Peyer's patch (tissue), 4 donors: ENCODE measurements at regions not wholly inside any gene's neighbourhood (a gene's known extent, or its start where the extent isn't known, plus 50 kb on each side); places are given as distances from the start of the nearest gene placed in this dataset.

Source experiments
- DNase-seq, 3 donors: peaks; one replicate each; pipeline ENCODE4 v3.0.0-alpha.2; 2017 to 2019
- H3K27ac ChIP-seq, 4 donors: fragments of 200-600 bp; sonication (generic); one replicate each; pipeline ENCODE4 v1.5.1; 2016 to 2019
- H3K27me3 ChIP-seq, 2 donors: fragments of 200-600 bp; sonication (generic); one replicate each; pipeline ENCODE4 v1.5.1; 2019
- H3K36me3 ChIP-seq, 3 donors: fragments of 200-600 bp; sonication (generic); one replicate each; pipeline ENCODE4 v1.5.1; 2016 to 2019
- H3K4me1 ChIP-seq, 4 donors: fragments of 200-600 bp; sonication (generic); one replicate each; pipeline ENCODE4 v1.5.1; 2016 to 2019
- H3K4me3 ChIP-seq, 4 donors: fragments of 200-600 bp; sonication (generic); 1 replicate in 3 of 4; 2 replicates in 1 of 4; pipeline ENCODE4 v1.5.1; 2016 to 2019; ENCODE audit warnings: mild to moderate bottlenecking in 1 of 4
- H3K9me3 ChIP-seq, 4 donors: fragments of 200-600 bp; sonication (generic); one replicate each; pipeline ENCODE4 v1.5.1; 2016 to 2019; ENCODE audit warnings: mild to moderate bottlenecking in 1 of 4
- CTCF ChIP-seq, 6 experiments: fragments of 450-650 bp in 4 of 6; fragments of 200-600 bp in 2 of 6; sonication (generic) in 1 of 6; IDR thresholded peaks; one replicate each; pipeline ENCODE4 v1.5.1; 2017 to 2019; ENCODE audit warnings: antibody characterized with exemption in 6 of 6, mild to moderate bottlenecking in 3 of 6, moderate library complexity in 1 of 6
- POLR2A ChIP-seq, 2 donors: fragments of 450-650 bp; IDR thresholded peaks; one replicate each; pipeline ENCODE4 v1.5.1; 2017; ENCODE audit warnings: antibody characterized with exemption in 2 of 2, mild to moderate bottlenecking in 2 of 2, moderate library complexity in 2 of 2

GRCh38 chr1:105337420-105337819 is 1587.7 kb downstream of the AMY1C start:
- Histone ChIP-seq H3K9me3 (no peaks in the 10 kb centered on the region), H3K4me3 (no peak overlapping the region), H3K4me1 (no peaks in the 10 kb centered on the region), H3K27ac (no peak overlapping the region), H3K36me3 (no peaks in the 10 kb centered on the region), H3K27me3 (no peaks in the 10 kb centered on the region)
- no peak for DNase-seq
- TF ChIP-seq POLR2A (IDR thresholded peaks at IDR 0.05) (no peak), CTCF (IDR thresholded peaks at IDR 0.05) (no peak)

GRCh38 chr1:105343317-105343716 is 1593.6 kb downstream of the AMY1C start:
- no peak for DNase-seq
- no peaks in the 10 kb centered on the region for H3K9me3 ChIP-seq
- H3K36me3 ChIP-seq: no peaks in the 10 kb centered on the region
- no peaks in the 10 kb centered on the region for H3K27me3 ChIP-seq
- H3K4me3 ChIP-seq: no peak overlapping the region
- no peak overlapping the region for H3K27ac ChIP-seq
- no peak for TF ChIP-seq POLR2A (IDR thresholded peaks at IDR 0.05)
- H3K4me1 ChIP-seq: no peaks in the 10 kb centered on the region

- no peaks in the 10 kb centered on the region for H3K27me3 ChIP-seq
- no peak overlapping the region for H3K4me3 ChIP-seq
- no peak overlapping the region for H3K27ac ChIP-seq
- no peaks in the 10 kb centered on the region for H3K9me3 ChIP-seq
- H3K36me3 ChIP-seq: no peaks in the 10 kb centered on the region
- DNase-seq: no peak
- TF ChIP-seq CTCF (IDR thresholded peaks at IDR 0.05) (no peak), POLR2A (IDR thresholded peaks at IDR 0.05) (no peak)
- no peaks in the 10 kb centered on the region for H3K4me1 ChIP-seq
Measured at GRCh38 chr1:105359457-105359856, 1609.8 kb downstream of the AMY1C start.

- no peak for DNase-seq
- H3K27me3 ChIP-seq: no peaks in the 10 kb centered on the region
- TF ChIP-seq CTCF (IDR thresholded peaks at IDR 0.05): no peak
- TF ChIP-seq POLR2A (IDR thresholded peaks at IDR 0.05): no peak
- H3K27ac ChIP-seq: no peak overlapping the region
- H3K36me3 ChIP-seq: no peaks in the 10 kb centered on the region
- no peak overlapping the region for H3K4me3 ChIP-seq
- H3K9me3 ChIP-seq: no peaks in the 10 kb centered on the region
- H3K4me1 ChIP-seq: no peaks in the 10 kb centered on the region
Measured at GRCh38 chr1:105362438-105362837, 1612.7 kb downstream of the AMY1C start.

- no peak for DNase-seq
- Histone ChIP-seq H3K4me1 (no peaks in the 10 kb centered on the region), H3K27me3 (no peaks in the 10 kb centered on the region), H3K4me3 (no peak overlapping the region), H3K27ac (no peak overlapping the region), H3K9me3 (no peaks in the 10 kb centered on the region), H3K36me3 (no peaks in the 10 kb centered on the region)
- no peak for TF ChIP-seq CTCF (IDR thresholded peaks at IDR 0.05)
- TF ChIP-seq POLR2A (IDR thresholded peaks at IDR 0.05): no peak
Measured at GRCh38 chr1:105368446-105368845, 1618.7 kb downstream of the AMY1C start.

GRCh38 chr1:105373681-105374080 is 1624.0 kb downstream of the AMY1C start:
- no peak for DNase-seq
- Histone ChIP-seq H3K36me3 (no peaks in the 10 kb centered on the region), H3K4me1 (no peaks in the 10 kb centered on the region), H3K27ac (no peak overlapping the region), H3K27me3 (no peaks in the 10 kb centered on the region), H3K9me3 (no peaks in the 10 kb centered on the region), H3K4me3 (no peak overlapping the region)
- no peak for TF ChIP-seq CTCF (IDR thresholded peaks at IDR 0.05)
- TF ChIP-seq POLR2A (IDR thresholded peaks at IDR 0.05): no peak
